Left lobe of liver (tissue), 2 donors: ENCODE measurements at regions not wholly inside any gene's neighbourhood (a gene's known extent, or its start where the extent isn't known, plus 50 kb on each side); places are given as distances from the start of the nearest gene placed in this dataset.
"Not testable (repeated sequence)": the region's sequence is repeated elsewhere in the genome, so short reads cannot be mapped to it uniquely, and the experiment has no call there.

Experiments used
- ATAC-seq: fragments of 200-7000 bp; cut with Tn5 transposase; one replicate; pipeline ENCODE4 v1.9.1; 2020; ENCODE audit warnings: mild to moderate bottlenecking, moderate library complexity
- DNase-seq: peaks from one replicate; pipeline ENCODE4 v3.0.0-alpha.2; 2020; ENCODE audit warnings: low spot score
- donor health status: DM: no; HTN: no; CAD: no; lungs with moderate emphysema.
- donor health status: DM: no; HTN: yes; CAD: no.

DNA sequence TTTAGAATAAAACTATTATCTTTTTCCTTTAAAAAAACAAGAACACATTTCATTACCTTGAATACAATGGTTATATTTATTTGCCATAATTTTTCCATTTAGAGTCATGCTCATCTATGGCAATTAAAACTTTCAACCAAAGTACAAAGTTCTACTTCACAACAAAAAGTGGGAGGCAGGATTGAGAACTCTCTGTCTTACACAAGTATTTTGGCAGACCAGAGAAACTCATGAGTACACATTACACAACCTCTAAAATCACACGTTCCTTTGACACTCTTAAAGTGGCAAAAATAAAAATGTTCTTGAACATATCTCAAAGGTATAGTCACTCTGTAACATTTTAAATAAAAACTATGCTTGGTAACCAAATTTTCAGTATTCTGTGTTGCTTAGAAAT is 213.4 kb downstream of the IL15 start:
- DNase-seq (no peak), ATAC-seq (peak; percentile 69)

DNA sequence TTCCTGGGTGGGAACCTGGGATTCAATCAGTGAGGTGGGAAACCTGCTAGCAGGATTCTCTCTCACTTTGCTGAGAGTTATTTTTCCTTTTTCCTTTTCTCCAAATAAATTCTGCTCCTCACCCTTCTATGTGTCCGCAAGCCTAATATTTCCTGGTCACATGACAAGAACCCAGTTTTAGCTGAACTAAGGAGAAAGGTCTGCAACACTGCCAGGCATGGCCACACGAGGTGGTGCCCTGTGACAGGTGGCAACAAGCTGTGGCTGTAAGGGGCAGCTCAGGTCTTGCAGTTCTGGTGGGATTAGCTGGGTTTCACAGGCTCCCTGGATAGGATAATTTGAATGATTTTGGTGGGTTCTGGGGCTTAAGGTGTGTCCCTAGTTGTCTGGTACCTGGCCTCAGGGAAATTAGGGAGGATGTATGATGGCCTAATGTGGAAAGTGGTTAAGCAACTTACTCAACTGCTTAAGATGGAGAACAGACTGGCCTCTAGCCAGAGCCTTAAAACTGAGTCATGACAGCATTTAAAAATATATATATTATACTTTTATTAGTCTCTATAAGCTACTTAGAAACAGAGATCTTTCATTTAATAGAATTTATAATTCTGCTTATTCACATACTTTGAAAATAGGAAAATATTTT is 215.0 kb downstream of the IL15 start:
- no peak for DNase-seq
- ATAC-seq = peak; percentile 13

DNA sequence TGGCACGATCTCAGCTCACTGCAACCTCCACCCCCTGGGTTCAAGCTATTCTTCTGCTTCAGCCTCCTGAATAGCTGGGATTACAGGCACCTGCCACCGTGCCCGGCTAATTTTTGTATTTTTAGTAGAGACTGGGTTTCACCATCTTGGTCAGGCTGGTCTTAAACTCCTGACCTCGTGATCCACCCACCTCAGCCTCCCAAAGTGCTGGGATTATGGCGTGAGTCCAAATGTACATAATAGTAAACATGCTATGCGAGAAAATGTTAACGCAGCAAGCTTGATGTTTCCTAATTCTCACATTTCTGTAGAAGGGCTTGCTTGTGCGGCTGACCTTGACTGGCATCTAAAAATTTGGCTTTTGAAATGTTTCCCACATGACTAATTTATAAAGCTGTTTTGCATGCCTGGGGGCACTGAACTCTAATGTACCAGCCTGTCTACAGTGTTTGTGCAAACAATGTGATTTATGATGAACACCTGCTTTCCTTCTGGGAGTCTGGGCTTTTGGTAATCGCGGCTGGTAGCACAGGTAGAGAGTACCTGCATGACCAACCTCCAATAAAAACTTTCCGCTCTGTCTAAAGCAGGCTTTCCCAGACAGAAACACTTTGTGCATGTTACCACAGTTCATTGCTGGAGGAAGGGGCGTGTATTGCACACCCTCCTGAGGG is 216.8 kb downstream of the IL15 start:
- DNase-seq (no peak), ATAC-seq (peak; percentile 61)

DNA sequence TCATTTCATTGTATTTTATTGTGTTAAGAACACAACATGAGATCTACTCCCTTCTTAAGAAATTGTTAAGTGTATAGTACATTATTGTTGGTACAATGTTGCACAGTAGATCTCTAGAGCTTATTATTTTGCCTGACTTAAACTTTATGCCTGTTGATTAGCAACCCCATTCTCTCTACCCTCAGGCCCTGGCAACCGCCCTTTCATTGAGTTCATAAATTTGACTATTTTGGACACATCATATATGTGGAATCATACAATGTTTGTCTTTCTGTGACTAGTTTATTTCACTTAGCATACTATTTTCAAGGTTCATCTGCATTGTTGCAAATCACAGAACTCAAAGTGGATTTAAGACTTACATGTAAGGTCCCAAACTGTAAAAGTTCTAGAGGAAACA is 222.1 kb downstream of the IL15 start:
- ATAC-seq (no peak), DNase-seq (no peak)

- ATAC-seq (peak; percentile 68), DNase-seq (no peak)
Observed at GRCh38 chr4:141860974-141861373, 224.6 kb downstream of the IL15 start.

DNA sequence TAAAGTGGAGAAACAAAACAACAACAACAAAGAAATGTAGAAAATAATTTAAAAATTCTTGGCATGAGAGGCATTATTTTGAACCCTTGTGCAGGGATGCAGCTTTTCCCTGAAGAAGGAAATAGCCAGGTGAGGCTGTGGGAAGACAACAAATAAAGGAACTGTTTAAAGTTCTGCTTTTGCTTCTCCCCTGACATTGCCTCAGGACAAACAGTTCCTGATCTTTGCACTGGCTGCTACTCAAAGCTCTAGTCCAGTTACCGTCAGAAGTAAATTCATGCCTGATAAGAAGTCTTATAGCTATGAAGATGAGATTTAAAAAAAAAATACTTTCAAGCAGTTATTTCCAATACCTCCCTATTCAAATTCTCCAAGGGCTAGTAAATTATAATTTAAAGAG is 233.8 kb downstream of the IL15 start:
- peak; percentile 76 for ATAC-seq
- DNase-seq = no peak

DNA sequence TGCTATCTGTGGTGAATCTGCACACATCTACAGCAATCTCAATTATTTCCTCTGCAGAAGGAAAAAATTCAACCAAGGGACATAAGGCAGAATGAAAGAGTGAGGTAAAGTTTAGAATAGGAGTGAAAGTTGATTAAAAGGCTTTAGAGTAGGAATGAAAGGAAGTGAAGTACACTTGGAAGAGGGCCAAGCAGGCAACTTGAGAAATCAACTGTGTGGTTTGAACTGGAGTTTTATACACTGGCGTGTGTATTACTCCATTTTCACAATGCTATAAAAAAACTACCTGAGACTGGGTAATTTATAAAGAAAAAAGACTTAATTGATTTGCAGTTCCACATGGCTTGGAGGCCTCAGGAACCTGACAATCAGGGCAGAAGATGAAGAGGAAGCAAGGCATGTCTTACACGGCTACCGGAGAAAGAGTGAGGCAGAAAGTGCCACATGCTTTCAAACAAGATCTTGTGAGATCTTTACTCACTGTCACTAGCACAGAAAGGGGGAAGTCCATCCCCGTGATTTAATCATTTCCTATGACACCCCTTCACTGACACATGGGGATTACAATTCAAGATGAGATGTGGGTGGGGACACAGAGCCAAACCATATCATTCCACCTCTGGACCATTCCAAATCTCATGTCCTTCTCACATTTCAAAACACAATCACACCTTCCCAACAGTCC is 234.8 kb downstream of the IL15 start:
- ATAC-seq (peak; percentile 64), DNase-seq (no peak)

GRCh38 chr4:141882650-141883049 is 246.3 kb downstream of the IL15 start:
- not testable (repeated sequence) for DNase-seq, ATAC-seq

- ATAC-seq = no peak
- DNase-seq = no peak
Observed at GRCh38 chr4:141884070-141884469, 247.7 kb downstream of the IL15 start.

GRCh38 chr4:141885112-141885511 is 248.7 kb downstream of the IL15 start:
- no peak for DNase-seq
- no peak for ATAC-seq

DNA sequence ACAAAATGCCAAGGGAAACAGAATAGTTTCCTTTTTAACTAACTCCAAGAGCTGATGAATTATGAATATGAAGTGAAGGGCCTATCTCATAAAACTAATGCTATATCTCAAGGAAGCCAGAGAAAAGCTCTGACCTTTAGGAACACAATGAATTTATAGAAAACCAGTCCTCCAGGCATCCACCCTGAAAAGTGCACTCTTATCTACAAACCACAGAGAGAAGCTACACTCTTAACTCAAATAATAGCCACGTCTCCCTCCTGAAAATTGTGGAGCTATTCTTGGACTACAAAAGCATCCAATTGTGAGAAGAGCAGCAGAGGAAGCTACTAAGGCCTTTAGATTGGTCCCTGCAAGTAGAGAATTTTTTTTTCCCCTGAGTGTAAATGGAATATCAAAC is 253.9 kb downstream of the IL15 start:
- ATAC-seq (no peak), DNase-seq (no peak)

DNA sequence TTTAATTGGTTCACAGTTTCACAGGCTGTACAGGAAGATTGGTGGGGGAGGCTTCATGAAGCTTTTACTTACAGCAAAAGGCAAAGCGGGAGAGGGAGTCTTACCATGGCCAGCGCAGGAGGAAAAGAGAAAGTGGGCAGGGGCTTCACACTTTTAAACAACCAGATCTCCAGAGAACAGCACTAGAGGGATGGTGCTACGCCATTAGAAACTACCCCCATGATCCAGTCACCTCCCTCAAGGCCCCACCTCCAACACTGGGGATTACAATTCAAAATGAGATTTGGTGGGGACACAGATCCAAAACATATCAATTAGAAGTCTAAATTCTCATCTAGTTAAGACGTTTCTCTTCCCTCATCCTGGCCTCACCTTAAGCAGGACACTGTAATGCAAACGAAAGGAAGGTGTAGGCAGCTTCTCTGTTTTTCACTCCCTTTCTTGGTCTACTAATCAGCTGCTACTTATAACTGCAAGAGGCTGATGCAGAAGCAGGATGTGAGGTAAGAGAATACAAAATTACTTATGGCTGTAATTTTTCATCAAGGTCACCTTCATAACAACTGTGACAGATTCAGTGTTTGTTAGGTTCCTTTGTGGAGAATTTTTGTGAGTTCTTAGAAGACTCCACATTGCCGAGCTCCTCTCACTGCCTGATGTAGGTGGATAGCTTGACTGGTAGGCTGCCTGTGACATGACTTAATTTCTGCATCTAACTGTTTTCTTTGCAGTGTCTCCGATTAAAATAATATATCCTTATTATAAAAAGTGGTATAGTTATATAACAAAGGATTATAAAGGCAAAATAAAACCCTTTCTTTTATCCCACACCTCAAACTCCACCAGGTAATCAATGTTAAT is 255.1 kb downstream of the IL15 start:
- ATAC-seq (no peak), DNase-seq (no peak)

GRCh38 chr4:141896687-141897086 is 260.3 kb downstream of the IL15 start:
- no peak for ATAC-seq
- DNase-seq = no peak

GRCh38 chr4:141898346-141898745 is 262.0 kb downstream of the IL15 start:
- DNase-seq = no peak
- no peak for ATAC-seq

- no peak for ATAC-seq
- no peak for DNase-seq
Observed at GRCh38 chr4:141899103-141899502, 262.7 kb downstream of the IL15 start.

- DNase-seq (no peak), ATAC-seq (no peak)
Observed at GRCh38 chr4:141899541-141899940, 263.2 kb downstream of the IL15 start.

GRCh38 chr4:141900856-141901255 is 264.5 kb downstream of the IL15 start:
- ATAC-seq = no peak
- no peak for DNase-seq

- no peak for ATAC-seq
- no peak for DNase-seq
Observed at GRCh38 chr4:141905751-141906150, 269.4 kb downstream of the IL15 start.

GRCh38 chr4:141909541-141909940 is 273.2 kb downstream of the IL15 start:
- DNase-seq = no peak
- ATAC-seq = no peak

GRCh38 chr4:141912831-141913230 is 276.4 kb downstream of the IL15 start:
- ATAC-seq = no peak
- no peak for DNase-seq

DNA sequence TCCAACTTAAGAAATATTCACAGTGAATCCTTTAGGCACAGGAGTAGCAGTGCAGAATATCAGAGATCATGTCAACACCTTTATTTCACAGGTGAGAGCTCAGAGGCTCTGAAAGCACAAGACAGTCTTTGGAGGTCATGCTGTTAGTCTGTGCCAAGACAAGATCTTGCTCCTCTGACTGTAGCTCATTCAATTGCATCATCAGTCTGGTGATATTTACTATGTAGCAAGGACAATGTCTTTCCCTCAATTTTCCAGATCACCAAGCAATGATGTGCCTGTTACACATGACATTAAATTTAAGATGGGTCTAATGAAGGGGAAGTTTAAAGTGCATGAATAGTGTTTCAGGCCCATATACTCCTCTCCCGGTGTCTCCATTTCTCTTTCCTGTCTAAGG is 277.5 kb downstream of the IL15 start:
- ATAC-seq (no peak), DNase-seq (no peak)
